H1 (cell line): ENCODE measurements at regions not wholly inside any gene's neighbourhood (a gene's known extent, or its start where the extent isn't known, plus 50 kb on each side); places are given as distances from the start of the nearest gene placed in this dataset.

Experiments used
- CTCF ChIA-PET: fragments of 300-600 bp; sonication (Branson Sonifier 250); formaldehyde crosslinking; loops from one replicate; lab custom pipeline; 2021; ENCODE audit not compliant: partially characterized antibody; lab: Charles Lee
- POLR2A ChIA-PET: fragments of 300-600 bp; sonication (Branson Sonifier 250); formaldehyde crosslinking; loops from one replicate; lab custom pipeline; 2021; ENCODE audit warnings: inconsistent platforms; ENCODE audit not compliant: partially characterized antibody; lab: Charles Lee
- DNase-seq, 2 experiments: peaks; one replicate each; pipeline versions ENCODE4 v3.0.0 to v3.0.0-alpha.2; 2010 to 2022; ENCODE audit warnings: low spot score in 2 of 2, low read depth in 1 of 2, mixed read lengths in 1 of 2
- FAIRE-seq: peaks from 2 replicates; lab custom pipeline; 2011; peaks lifted over from hg19 to GRCh38; lab: Jason Lieb, UNC
- H2AFZ ChIP-seq: 2 replicates; pipeline ENCODE4 v1.8.1; 2012; ENCODE audit warnings: low read length, inconsistent platforms
- H2AK5ac ChIP-seq: 2 replicates; pipeline ENCODE4 v1.6.1; 2013; ENCODE audit warnings: low read depth, low read length
- H2BK120ac ChIP-seq: replicated peaks from 2 replicates; pipeline ENCODE3; 2013; ENCODE audit warnings: low read depth, low read length, inconsistent platforms
- H2BK12ac ChIP-seq: 2 replicates; pipeline ENCODE4 v1.6.1; 2013; ENCODE audit warnings: low read depth, low read length
- H2BK15ac ChIP-seq: 2 replicates; pipeline ENCODE4 v1.6.1; 2013; ENCODE audit warnings: low read length
- H2BK20ac ChIP-seq: 2 replicates; pipeline ENCODE4 v1.6.1; 2013; ENCODE audit warnings: low read length
- H2BK5ac ChIP-seq: 2 replicates; pipeline ENCODE4 v1.6.1; 2013; ENCODE audit warnings: low read depth, low read length
- H3K14ac ChIP-seq: 2 replicates; pipeline ENCODE4 v1.6.1; 2013; ENCODE audit warnings: inconsistent platforms; ENCODE audit not compliant: insufficient read length
- H3K18ac ChIP-seq: 2 replicates; pipeline ENCODE4 v1.6.1; 2013; ENCODE audit warnings: low read length; ENCODE audit errors: extremely low read depth
- H3K23ac ChIP-seq: 2 replicates; pipeline ENCODE4 v1.6.1; 2013; ENCODE audit warnings: inconsistent platforms; ENCODE audit not compliant: insufficient read length
- H3K23me2 ChIP-seq: 2 replicates; pipeline ENCODE4 v1.6.1; 2013; ENCODE audit warnings: low read depth, low read length
- H3K27ac ChIP-seq: 2 replicates; pipeline ENCODE4 v1.6.1; 2011; ENCODE audit warnings: low read depth, low read length, inconsistent platforms
- H3K27me3 ChIP-seq, 4 experiments: replicated peaks in 1 of 4; 1 replicate in 1 of 4; 2 replicates in 3 of 4; pipeline versions ENCODE4 v1.6.1 to v1.8.1; 2011 to 2013; ENCODE audit warnings: low read length in 3 of 4, mild to moderate bottlenecking in 3 of 4, inconsistent platforms in 2 of 4, mixed read lengths in 2 of 4, moderate library complexity in 1 of 4; ENCODE audit not compliant: control insufficient read depth in 3 of 4, insufficient read depth in 3 of 4; ENCODE audit errors: extremely low read depth in 1 of 4
- H3K36me3 ChIP-seq, 4 experiments: 2 replicates each; pipeline versions ENCODE4 v1.6.1 to v1.8.1; 2011 to 2013; ENCODE audit warnings: mild to moderate bottlenecking in 4 of 4, low read length in 3 of 4, moderate library complexity in 2 of 4, control low read depth in 1 of 4, inconsistent platforms in 1 of 4; ENCODE audit not compliant: insufficient read depth in 4 of 4, control insufficient read depth in 2 of 4
- H3K4ac ChIP-seq: replicated peaks from 2 replicates; pipeline ENCODE3; 2013; ENCODE audit warnings: low read length, low read depth, mixed read lengths, inconsistent platforms; ENCODE audit not compliant: insufficient read length
- H3K4me1 ChIP-seq, 4 experiments: replicated peaks in 1 of 4; 1 replicate in 1 of 4; 2 replicates in 3 of 4; pipeline versions ENCODE4 v1.6.1 to v1.8.1; 2011 to 2013; ENCODE audit warnings: low read length in 3 of 4, inconsistent platforms in 2 of 4, mixed read lengths in 1 of 4; ENCODE audit not compliant: insufficient read depth in 4 of 4, control insufficient read depth in 3 of 4
- H3K4me2 ChIP-seq, 2 experiments: 2 replicates each; pipeline versions ENCODE4 v1.6.1 to v1.8.1; 2011 to 2013; ENCODE audit warnings: low read depth in 2 of 2, low read length in 2 of 2, control low read depth in 1 of 2, inconsistent platforms in 1 of 2, mild to moderate bottlenecking in 1 of 2; ENCODE audit not compliant: insufficient read depth in 1 of 2
- H3K4me3 ChIP-seq, 4 experiments: fragments of 200-600, 300-600 bp in 1 of 4; sonication (generic), shearing (Covaris generic), sonication (Bioruptor Twin) in 1 of 4; 2 replicates each; pipeline versions ENCODE4 v1.5.1 to v1.8.1; 2011 to 2016; ENCODE audit warnings: low read length in 4 of 4, low read depth in 3 of 4, control low read depth in 2 of 4, inconsistent platforms in 2 of 4, mild to moderate bottlenecking in 2 of 4, mixed read lengths in 1 of 4, moderate library complexity in 1 of 4; ENCODE audit not compliant: insufficient read depth in 2 of 4; ENCODE audit errors: extremely low read depth in 1 of 4
- H3K56ac ChIP-seq: replicated peaks from 2 replicates; pipeline ENCODE3; 2013; ENCODE audit warnings: low read depth, mild to moderate bottlenecking, mixed read lengths, low read length, inconsistent platforms; ENCODE audit not compliant: insufficient read length
- H3K79me1 ChIP-seq: 2 replicates; pipeline ENCODE4 v1.6.1; 2013; ENCODE audit warnings: low read depth, low read length, control low read depth
- H3K79me2 ChIP-seq, 2 experiments: 2 replicates each; pipeline versions ENCODE4 v1.6.1 to v1.8.1; 2012 to 2013; ENCODE audit warnings: low read length in 2 of 2, mild to moderate bottlenecking in 2 of 2, inconsistent platforms in 1 of 2; ENCODE audit not compliant: insufficient read depth in 2 of 2, control insufficient read depth in 1 of 2
- H3K9ac ChIP-seq, 4 experiments: replicated peaks in 1 of 4; 1 replicate in 1 of 4; 2 replicates in 3 of 4; pipeline versions ENCODE4 v1.6.1 to v1.8.1; 2011 to 2013; ENCODE audit warnings: low read depth in 3 of 4, low read length in 3 of 4, control low read depth in 2 of 4, mild to moderate bottlenecking in 2 of 4, moderate library complexity in 2 of 4, inconsistent platforms in 1 of 4; ENCODE audit errors: extremely low read depth in 1 of 4
- H3K9me3 ChIP-seq, 2 experiments: 2 replicates each; pipeline versions ENCODE4 v1.6.1 to v1.8.1; 2012 to 2013; ENCODE audit warnings: mild to moderate bottlenecking in 2 of 2, moderate library complexity in 2 of 2, control low read depth in 1 of 2, inconsistent platforms in 1 of 2, low read depth in 1 of 2, low read length in 1 of 2, mixed read lengths in 1 of 2; ENCODE audit not compliant: insufficient read depth in 2 of 2
- H4K20me1 ChIP-seq, 2 experiments: replicated peaks in 1 of 2; 2 replicates each; pipeline versions ENCODE3 to v1.8.1; 2011 to 2013; ENCODE audit warnings: inconsistent platforms in 2 of 2, low read length in 2 of 2, mild to moderate bottlenecking in 1 of 2; ENCODE audit not compliant: insufficient read depth in 2 of 2, control insufficient read depth in 1 of 2
- H4K5ac ChIP-seq: 2 replicates; pipeline ENCODE4 v1.6.1; 2013; ENCODE audit warnings: low read length, low read depth, mixed read lengths, inconsistent platforms; ENCODE audit not compliant: insufficient read length
- H4K8ac ChIP-seq: 2 replicates; pipeline ENCODE4 v1.8.0; 2013; ENCODE audit warnings: mild to moderate bottlenecking, moderate library complexity, low read length, inconsistent platforms; ENCODE audit not compliant: insufficient read depth; ENCODE audit errors: extremely low read depth
- H4K91ac ChIP-seq: replicated peaks from 2 replicates; pipeline ENCODE3; 2013; ENCODE audit warnings: low read length, mixed read lengths, inconsistent platforms; ENCODE audit not compliant: insufficient read length
- CBX5 ChIP-seq: fragments of 300-800, 300-1000 bp; sonication (generic); IDR thresholded peaks from 2 replicates; pipeline ENCODE4 v1.7.1; 2016; ENCODE audit warnings: antibody characterized with exemption, low read length, low read depth
- KDM1A ChIP-seq: fragments of 200-600, 300-600 bp; sonication (generic); IDR thresholded peaks from 2 replicates; pipeline ENCODE4 v1.7.1; 2016; ENCODE audit warnings: mild to moderate bottlenecking, low read length, borderline replicate concordance
- RAD21 ChIP-seq, 2 experiments: IDR thresholded peaks in 1 of 2; conservative IDR thresholded peaks in 1 of 2; 2 replicates each; pipeline ENCODE4 v1.6.1; 2011; ENCODE audit warnings: low read depth in 2 of 2, low read length in 2 of 2, improper control_type of control experiment in 1 of 2, inconsistent platforms in 1 of 2, mild to moderate bottlenecking in 1 of 2, moderate library complexity in 1 of 2
- SP2 ChIP-seq: IDR thresholded peaks from 2 replicates; pipeline ENCODE4 v1.6.1; 2012; ENCODE audit warnings: mild to moderate bottlenecking, low read length, inconsistent platforms
- WGBS, 2 experiments: shearing (Covaris generic) in 1 of 2; methylation state at CpG; one replicate each; pipeline versions ENCODE4 v1.1.6 to v1.1.7; 2013 to 2015; ENCODE audit warnings: low lambda C conversion rate in 2 of 2, mixed read lengths in 2 of 2, inconsistent platforms in 1 of 2, low coverage in 1 of 2, missing lambda C conversion rate in 1 of 2; ENCODE audit not compliant: insufficient replicate concordance in 2 of 2, insufficient coverage in 1 of 2, insufficient read length in 1 of 2; ENCODE audit errors: extremely low coverage in 1 of 2, missing lambda C conversion rate in 1 of 2; 5-methylcytosine and 5-hydroxymethylcytosine counted together

GRCh38 chr7:152577339-152577738 is 98.6 kb downstream of the XRCC2 start:
- Histone ChIP-seq H3K14ac (no peak overlapping the region), H4K5ac (no peak overlapping the region), H3K4me3 (no peak overlapping the region), H2BK20ac (no peak overlapping the region), H2BK5ac (no peak overlapping the region), H2AFZ (no peak overlapping the region), H3K23me2 (no peaks in the 10 kb centered on the region; the same call in 1 of the 2 replicates), H3K4me1 (0 out of 7 replicates have a peak, but pooled peaks cover 0 to 3% (median 0%) of the 10 kb centered on the region in 4 experiments), H3K4ac (no peak overlapping the region), H4K20me1 (no peaks in the 10 kb centered on the region), H3K9me3 (no peaks in the 10 kb centered on the region), H4K91ac (no peak overlapping the region), H2BK120ac (no peak overlapping the region), H3K36me3 (no peaks in the 10 kb centered on the region), H3K18ac (no peak overlapping the region), H3K4me2 (no peak overlapping the region), H4K8ac (no peak overlapping the region), H3K79me2 (no peaks in the 10 kb centered on the region), H2AK5ac (no peak overlapping the region), H2BK12ac (no peak overlapping the region), H3K27ac (no peak overlapping the region)
- WGBS, 2 experiments, result 0% methylated on average over 1 of the region's 1 CpG; no CpG with 5 or more reads in 1 of the 2 experiments
- POLR2A ChIA-PET, result no interaction called here
- no peak for FAIRE-seq
- TF ChIP-seq SP2, result no peak
- no peak for TF ChIP-seq KDM1A
- peak in 1 of 2 experiments; percentile 13; a peak in 1 of 4 replicates for TF ChIP-seq RAD21 (IDR thresholded peaks at IDR 0.05 in 1 of 2, conservative IDR thresholded peaks at IDR 0.05 in 1 of 2; ENCODE audit: low read depth in 2 of 2, low read length in 2 of 2)
- TF ChIP-seq CBX5, result no peak
- TF ChIP-seq, all 59 proteins: peak for 1
- Histone ChIP-seq H3K9ac (no peak overlapping the region), H3K56ac (no peak overlapping the region), H3K23ac (no peak overlapping the region), H3K27me3 (no peaks in the 10 kb centered on the region), H2BK15ac (no peak overlapping the region), H3K79me1 (no peaks in the 10 kb centered on the region)
- CTCF ChIA-PET, result interaction anchor here (0.6 to 1.2 kb wide), 2 partner anchors 8 to 17 kb away, joined by 3 read pairs; no protein-coding TSS in a partner anchor
- DNase-seq, result no peak
